GM19193 (cell line): ENCODE measurements at regions not wholly inside any gene's neighbourhood (a gene's known extent, or its start where the extent isn't known, plus 50 kb on each side); places are given as distances from the start of the nearest gene placed in this dataset.

Experiments
- POLR2A ChIP-seq: IDR thresholded peaks from 4 replicates; pipeline ENCODE4 v1.6.1; 2011; ENCODE audit not compliant: insufficient read depth, insufficient read length; ENCODE audit errors: extremely low read depth

DNA sequence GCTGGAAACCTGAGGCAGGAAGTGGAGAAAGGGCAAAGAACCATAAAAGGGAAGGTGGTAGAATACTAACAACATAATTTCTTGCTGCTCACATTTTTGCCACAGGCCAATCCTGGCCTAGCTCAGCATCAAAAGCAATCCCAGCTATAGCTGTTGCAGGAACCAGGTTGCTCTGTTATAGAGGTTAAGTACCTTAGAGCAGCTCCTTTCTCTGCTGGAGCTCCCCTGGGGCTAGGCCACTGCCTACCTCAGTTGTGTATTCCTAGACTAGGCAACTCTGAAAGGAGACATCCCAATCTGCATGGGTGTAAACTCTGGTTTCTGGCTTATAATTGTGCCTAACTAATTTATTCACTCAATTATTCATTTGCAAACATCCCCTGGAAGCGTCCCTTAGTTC is 108.4 kb downstream of the ZNF365 start:
- TF ChIP-seq POLR2A: no peak

DNA sequence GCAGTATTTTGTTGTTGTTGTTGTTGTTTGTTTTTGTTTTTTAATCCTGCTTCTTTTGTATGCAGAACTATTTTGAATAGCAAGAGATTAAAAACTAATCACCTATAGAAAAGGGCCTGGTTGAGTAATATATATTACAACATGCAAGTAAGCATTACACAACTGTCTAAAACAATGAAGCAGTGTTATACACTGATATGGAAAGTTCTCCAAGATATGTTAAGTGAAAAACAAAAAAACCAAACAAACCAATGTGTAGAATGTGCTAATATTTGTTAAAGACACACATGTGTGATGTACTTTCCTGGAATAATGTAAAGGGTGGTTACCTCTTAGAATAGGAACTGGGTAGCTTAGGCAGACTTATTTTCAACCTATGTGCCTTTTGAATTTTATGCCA is 117.4 kb downstream of the ZNF365 start:
- TF ChIP-seq POLR2A: no peak

DNA sequence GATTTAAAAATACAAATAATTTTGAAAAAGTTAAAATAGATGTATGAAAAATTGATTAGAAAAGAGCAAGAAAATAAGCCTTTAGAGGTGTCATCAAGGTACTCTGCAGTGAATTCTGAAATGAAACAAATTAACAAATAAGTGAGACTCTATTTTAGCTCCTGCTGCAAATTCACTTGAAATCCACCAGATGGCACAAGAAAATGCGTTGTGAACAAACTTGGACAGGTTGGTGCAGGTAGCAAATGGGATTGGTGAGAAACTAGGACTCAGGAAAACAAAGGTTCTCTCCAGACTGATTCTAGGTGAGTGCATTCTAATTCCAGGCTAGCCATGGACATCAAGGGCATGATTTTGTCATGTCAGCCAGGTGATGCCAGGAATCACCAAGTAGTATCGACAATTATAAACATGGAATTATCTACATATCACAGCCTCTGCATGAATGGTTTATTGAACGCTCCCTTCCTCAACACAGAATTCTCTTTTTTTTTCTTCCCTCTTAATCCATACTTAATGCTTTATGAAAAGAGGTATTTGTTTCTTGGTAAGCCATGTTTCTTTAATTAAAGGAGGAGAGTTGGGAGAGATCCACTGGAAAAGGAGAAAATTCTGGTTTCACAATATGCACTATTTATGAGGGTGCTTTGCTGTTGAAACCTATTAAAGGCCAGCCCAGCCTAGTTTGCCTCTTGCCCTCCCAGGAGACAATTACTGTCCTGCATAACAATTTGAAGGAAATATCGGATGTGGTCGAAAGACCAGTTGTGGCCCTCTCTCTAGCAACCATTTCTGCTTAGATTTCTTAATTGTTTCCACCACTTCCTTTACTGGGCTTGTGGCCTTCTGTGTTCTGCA is 118.1 kb downstream of the ZNF365 start:
- no peak for TF ChIP-seq POLR2A

DNA sequence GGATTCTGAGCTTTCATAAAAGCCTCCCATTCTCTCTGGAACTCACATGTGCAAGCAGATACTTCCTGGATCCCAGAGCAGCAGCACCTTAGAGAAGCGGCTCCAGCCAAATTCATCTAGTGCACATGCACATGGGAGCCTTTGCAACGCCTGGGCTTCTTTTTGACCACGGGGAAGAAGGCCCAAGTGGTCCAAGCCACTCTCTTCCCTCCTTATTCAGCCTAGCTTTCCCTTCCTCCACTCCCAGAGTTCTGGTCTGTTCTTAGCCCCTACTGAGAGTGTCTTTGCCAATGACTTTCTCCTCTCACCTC is 118.7 kb downstream of the ZNF365 start:
- no peak for TF ChIP-seq POLR2A

DNA sequence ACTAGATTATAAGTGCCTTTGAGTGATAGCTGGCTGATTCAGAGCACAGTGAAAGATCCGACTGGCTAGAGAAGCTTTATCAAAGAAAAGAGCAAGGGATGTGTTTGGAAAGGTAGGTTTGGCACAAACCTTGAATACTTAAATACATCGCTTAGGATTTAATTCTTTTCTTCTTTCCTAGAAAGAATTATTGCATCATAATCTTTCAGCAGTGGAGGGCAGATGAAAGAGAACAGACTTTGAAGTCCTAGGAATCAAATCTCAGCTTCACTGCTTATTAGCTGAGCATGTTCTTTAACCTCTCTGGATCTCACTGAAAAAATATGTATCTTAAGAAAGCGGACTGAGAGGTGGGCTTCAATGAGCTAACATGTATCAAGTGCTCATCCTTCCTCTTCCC is 122.8 kb downstream of the ZNF365 start:
- no peak for TF ChIP-seq POLR2A

DNA sequence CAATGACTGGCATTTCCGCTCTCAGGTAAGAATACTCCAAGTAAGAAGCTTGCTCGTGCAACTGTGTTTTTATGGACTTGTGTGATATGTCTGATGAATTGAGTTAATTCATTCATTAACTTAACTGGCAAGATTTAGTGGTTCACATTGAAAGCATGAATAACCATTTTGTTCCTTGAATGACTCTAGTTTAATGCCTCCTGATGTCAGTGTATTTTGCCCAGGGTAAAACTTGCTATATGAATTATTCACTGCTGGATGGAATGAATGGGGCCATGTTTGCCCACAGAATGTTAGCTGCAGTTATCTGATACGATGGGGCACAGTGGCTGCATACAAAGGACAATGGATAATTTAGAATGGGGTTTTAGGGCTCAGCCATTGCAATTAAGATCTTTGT is 124.1 kb downstream of the ZNF365 start:
- no peak for TF ChIP-seq POLR2A

DNA sequence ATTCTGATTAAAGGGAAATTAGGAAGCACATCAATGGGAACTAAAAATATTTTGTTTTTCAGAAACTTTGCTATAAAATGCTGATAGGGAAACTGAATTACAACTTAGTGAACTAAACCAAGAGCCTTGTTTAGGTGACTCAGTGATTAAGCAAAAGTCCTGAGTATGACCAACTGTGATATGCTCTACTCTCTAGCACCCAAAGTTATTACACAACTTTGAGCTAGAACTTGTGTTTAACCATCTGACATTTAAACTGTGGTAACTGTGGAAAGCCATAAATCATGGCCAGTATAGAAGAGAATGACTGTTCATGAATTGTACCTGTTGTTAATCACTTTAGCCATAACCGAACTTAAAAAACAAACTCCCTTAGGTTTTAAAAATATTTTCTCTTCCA is 127.4 kb downstream of the ZNF365 start:
- TF ChIP-seq POLR2A: no peak

DNA sequence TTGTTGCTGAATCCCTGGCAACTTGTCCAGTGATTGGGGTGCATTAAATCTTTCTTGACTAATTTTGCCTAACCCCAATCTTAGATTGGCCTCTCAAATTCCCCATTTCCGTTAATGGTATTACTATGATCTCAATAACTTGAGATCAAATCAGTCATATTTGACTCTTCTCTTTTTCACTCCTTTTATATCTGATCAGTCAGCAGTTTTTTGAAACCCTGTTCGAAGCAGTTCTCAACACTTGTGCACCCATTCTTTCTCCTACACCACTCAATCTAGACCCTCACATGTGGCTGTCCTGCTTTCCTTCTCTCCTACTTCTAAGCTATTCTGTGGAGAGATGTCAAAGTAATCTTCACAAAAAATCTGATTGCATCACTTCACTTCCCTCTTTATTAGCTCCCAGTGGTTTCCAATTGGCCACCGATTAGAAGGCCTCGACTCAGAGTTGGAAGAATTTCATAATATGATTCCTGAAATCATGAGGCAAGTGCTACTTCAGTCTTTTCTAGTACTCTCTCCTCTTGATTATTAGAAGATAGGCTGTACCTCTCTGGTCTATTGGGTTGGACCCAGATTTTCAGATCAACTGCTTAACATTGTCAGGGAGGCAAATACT is 128.9 kb downstream of the ZNF365 start:
- no peak for TF ChIP-seq POLR2A

DNA sequence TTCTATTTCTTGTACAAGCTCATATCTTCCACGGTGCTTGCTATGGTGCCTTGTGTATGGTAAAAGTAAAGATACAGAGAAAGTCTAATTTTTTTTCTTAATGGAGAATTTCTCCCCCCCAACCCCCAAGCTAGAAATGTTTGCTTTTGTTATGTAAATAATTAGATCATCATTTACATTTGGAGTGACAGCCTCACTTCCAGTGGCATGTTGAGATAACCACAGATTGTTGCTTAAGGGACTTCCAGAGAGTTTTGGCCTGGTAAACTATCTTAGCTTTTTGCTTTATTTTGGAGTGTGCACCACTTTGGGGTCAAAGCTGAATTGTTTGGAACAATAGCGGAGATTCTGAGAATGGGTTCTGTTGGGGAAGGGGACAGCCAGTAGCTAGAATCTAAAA is 129.7 kb downstream of the ZNF365 start:
- no peak for TF ChIP-seq POLR2A

DNA sequence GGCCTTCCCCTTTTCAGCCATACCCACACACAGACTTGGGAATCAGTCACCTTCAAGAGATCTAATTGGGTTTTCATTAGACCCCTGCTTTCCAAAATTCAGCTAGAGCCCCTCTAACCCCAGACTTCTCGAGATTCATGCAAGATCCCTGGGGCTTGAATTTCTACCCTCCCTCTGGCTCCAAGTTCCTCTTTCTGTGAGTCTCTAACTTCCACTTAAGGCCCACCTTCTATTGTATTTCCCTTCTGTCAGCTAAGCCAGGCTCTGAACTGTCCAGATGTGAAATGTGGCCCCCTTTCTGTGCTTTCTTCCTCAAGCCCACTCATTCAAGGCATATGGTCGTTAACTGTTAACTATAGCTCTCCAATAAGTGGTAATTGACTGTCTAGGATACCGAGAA is 132.2 kb downstream of the ZNF365 start:
- TF ChIP-seq POLR2A: no peak

DNA sequence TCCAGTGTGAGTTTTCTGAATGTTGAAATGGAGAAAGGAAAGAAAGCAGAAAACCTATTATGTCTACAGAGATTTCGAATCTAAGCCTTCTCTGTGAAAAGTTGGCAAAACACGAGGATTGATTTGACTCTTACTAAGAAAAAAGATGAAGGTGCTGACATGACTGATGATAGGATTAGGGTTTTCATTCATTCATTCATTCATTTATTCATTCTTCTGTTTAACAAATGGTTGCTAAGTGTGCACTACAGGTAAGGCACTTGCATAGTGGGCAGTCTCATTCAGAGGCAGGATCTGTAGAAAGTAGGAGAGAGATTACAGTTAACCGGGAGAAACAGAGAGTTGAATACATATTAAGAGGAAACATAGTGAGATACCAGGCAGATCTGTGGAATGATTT is 137.1 kb downstream of the ZNF365 start:
- no peak for TF ChIP-seq POLR2A

DNA sequence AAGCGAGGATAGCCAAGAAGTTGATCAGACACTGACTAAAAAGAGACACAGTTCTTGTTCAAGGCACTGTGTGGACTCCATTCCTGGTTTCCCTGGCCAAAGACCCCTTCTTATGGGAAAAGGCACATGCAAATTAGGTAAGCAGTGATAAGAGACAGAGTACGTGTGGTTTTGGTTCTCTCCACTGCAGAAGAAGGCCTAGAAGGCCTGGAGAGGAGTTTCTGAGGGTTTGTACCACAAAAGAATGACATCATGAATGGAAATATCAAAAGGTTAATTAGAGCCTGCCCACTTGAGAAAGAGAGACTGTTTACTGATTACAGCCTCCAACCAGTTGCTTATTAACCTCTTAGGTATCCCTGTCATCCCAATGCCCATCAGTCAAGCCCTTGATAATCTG is 137.5 kb downstream of the ZNF365 start:
- TF ChIP-seq POLR2A: no peak

DNA sequence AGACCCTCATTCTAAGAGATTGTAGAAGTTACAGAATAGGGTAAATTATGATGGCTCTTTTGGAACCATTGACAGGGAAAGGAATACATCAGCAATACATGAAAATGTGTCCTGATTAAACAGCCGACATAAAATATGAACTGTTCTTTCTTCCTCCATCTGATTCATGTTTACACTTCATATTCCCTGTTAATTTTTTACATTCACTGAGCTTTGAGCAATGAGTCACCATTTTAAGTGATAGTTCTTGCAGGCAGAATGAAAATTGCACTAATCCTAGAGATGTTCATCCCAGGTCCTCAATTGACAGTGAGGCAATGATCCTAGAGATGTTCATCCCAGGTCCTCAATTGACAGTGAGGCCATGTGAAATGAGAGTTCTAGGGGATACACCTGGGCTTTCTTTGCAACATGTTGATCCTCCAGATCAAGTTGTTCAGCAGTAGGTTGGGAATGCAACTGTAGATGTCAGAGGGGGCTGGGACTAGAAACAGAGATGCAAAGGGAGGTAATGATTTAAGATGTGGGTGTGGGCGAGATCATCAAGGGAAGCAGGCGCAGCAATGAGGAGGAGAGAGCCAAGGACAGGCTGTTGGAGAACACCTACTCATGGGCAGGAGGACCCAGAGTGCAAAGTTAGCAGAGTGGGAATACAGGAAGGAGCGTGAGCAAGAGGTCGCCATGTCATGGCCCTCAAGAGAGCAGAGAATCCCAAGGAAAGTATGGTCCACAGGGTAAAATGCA is 138.7 kb downstream of the ZNF365 start:
- TF ChIP-seq POLR2A: no peak

DNA sequence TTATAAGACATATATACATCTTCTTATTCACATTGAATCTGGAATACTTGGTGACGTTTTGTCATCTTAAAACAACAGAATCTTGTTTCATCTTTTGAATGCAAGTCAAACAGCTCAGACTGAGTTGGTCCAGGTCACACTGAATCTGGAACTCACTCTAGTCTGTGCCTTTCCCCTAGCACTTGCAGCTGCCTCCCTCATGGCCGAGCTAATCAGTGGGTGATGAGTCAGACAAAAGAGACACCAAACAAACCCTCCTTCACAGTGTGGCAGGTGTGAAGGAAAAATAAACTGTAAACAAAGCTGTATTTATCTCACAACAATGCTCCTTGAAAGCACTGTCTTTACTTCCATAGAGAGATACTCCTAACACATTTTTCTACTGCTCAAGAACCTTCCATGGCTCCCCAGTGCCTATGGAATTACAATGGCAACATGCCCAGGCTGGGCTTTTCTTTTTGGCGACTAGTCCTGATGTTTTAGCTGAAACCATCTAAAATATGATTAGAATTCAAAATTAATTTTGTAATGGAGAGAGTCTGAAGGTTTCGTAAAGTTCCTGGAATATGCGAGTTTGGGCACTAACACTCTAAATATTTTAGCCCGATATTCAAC is 140.0 kb downstream of the ZNF365 start:
- TF ChIP-seq POLR2A: no peak

DNA sequence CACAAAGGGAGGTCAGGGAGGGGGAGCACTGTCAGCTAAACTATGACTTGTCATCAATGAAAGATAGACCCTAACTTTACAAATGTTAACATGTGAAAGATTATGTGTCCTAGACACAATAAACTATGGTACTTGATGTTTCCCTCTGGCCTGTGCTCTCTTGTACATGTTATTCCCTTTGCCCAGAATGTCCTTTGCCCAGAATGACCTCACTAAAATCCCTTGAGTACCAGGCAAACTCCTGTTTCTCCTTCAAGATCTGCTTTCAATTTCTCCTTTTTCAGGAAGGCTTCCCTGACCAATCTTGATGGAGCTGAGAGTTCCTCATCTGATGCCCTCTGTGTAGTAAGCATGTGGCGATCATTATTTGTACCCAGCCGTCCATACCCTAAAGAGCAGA is 143.1 kb downstream of the ZNF365 start:
- TF ChIP-seq POLR2A: no peak
